NCI-H1105 (cell line): ENCODE measurements at regions not wholly inside any gene's neighbourhood (a gene's known extent, or its start where the extent isn't known, plus 50 kb on each side); places are given as distances from the start of the nearest gene placed in this dataset.

Source experiments
- DNase-seq: peaks from one replicate; lab custom pipeline; 2025; lab: John Stamatoyannopoulos, UW

GRCh38 chr4:41390661-41391060 is 133.9 kb downstream of the UCHL1 start:
- DNase-seq = no peak

DNA sequence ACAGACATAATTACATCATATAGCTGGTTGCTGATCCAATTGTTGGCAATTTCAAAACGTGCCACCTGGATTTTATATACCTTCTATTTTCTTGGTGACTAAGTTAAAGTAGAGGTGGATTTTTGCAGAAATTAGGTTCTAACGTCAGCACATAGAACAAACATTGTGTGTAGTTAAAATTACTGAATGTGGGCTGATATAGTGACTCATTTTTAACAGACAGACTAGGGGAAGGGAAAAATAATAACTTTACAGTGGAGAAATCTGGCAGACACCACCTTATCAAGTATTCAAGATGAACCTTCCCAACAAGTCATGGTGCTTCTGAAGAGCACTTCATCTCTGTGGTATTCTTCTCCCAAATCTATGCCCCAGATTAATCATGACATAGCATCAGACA is 134.5 kb downstream of the UCHL1 start:
- no peak for DNase-seq

GRCh38 chr4:41394481-41394894 is 137.8 kb downstream of the UCHL1 start:
- no peak for DNase-seq

GRCh38 chr4:41396214-41396613 is 139.5 kb downstream of the UCHL1 start:
- no peak for DNase-seq

- DNase-seq = no peak
Observed at GRCh38 chr4:41396869-41397268, 140.1 kb downstream of the UCHL1 start.

- DNase-seq = no peak
Observed at GRCh38 chr4:41399231-41399630, 138.7 kb upstream of the LIMCH1 start.

- DNase-seq = no peak
Observed at GRCh38 chr4:41400296-41400695, 137.7 kb upstream of the LIMCH1 start.

- DNase-seq = no peak
Observed at GRCh38 chr4:41405464-41406112, 132.4 kb upstream of the LIMCH1 start.

DNA sequence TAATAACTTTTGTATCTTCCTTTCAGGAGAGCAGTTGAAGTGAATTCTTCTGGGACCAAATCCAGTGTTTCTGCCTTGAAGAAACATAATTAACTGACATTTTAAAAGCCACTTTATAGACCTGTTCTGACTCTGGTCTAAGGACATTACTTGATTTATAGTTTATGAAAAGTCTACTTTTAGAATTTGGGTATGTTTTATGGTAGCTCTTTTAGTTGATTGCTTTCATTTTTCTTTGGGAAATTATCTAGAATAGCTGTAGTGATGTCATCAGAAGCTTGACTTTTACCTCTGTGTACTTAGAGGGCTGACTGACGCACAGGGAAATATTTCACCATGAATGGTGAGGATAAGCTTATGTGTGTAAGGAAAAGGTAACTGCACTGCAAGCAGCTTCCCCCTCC is 131.8 kb upstream of the LIMCH1 start:
- DNase-seq = no peak

- DNase-seq = no peak
Observed at GRCh38 chr4:41408150-41408549, 129.8 kb upstream of the LIMCH1 start.

DNA sequence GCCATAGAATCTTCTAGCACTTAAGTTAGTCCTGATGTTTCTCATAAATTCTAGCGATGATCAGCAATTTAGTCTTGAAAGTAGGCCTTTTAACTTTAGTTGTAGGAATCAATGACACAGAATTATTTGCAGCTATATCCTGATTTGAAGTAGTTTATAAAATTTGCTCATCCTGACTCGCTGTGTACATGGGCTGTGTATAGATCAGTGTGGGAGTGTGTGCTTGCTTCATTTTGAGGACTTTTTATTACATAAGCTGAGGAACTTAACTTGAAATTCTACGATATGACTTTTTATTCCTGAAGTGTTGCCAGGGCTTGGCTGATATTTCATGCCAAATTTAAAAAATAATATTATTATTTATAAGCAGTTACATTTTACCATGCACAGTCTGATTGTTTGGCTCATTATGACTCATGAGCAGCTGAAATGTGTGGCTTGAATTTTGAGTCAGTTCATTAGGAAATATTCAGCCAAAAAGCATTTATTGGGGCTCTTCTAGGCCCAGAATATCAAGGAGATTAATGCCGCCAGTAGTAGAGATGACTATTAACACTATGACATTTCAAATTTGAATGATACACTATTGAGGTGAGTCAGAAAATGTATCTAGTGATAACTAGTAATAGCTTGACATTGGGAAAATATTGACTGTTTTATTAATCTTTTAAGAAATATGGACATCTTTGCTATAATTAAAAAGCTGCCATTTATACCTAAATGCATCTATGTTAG is 128.9 kb upstream of the LIMCH1 start:
- no peak for DNase-seq

- DNase-seq = no peak
Observed at GRCh38 chr4:41409594-41409895, 128.4 kb upstream of the LIMCH1 start.

DNA sequence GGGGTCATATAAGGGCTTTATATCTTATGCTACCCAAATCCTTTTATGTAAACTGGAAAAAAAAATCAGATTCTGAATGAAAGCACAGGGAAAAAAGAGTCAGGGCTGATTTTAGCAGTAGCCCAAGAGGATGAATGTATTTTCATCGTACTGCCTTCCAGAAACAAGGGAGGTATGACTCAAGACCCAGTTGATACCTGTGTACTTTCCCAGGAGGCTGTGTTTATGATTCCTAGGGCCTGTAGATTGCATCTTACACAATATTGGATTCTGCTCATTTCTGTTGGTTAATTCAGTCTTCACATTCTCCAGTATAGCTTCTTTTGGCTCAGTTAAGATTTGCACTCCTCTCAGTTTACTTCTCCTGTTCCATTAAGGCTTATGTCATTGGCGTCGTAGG is 127.9 kb upstream of the LIMCH1 start:
- DNase-seq = no peak

GRCh38 chr4:41413670-41414411 is 124.1 kb upstream of the LIMCH1 start:
- no peak for DNase-seq

GRCh38 chr4:41414412-41414779 is 123.6 kb upstream of the LIMCH1 start:
- no peak for DNase-seq

GRCh38 chr4:41418444-41418843 is 119.5 kb upstream of the LIMCH1 start:
- no peak for DNase-seq

DNA sequence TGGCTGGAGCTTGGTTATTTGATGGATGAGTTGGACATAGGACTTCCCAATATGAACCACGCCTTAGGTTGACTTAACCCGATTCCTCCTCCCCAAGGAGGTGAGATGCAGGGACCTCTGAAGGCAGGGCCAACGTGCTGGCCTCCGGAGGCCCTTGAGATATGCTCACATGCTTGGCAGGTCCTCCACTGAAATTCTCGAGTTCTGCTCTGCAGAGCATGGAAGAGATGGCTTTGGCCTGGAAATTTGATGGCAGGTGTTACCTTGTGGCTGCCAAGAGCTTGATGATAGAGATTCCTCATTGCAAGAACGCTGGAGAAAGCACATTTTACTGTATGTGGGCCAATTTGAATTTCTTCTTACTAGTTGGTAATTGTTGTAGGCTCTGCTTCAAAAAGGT is 117.4 kb upstream of the LIMCH1 start:
- DNase-seq = no peak

DNA sequence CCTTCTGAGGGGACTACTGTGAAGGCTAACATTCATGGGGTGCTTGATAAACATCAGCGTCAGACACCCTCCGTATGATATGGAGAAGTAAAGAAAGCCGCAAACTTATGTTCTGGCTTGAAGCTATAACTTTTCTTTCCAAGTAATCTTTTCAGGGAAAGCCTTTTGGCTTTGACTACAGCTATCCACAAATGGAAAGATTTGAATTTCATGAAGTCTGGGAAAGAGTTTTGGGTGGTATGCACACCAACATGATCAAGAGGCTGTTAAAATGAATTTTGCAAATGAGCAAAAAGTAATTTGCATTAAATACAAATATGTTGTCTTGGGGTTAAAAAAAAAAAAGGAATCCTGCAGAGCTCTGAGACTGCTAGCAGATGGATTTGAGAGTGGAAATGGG is 114.8 kb upstream of the LIMCH1 start:
- no peak for DNase-seq

- no peak for DNase-seq
Observed at GRCh38 chr4:41424522-41424921, 113.4 kb upstream of the LIMCH1 start.

- DNase-seq = no peak
Observed at GRCh38 chr4:41425650-41426049, 112.3 kb upstream of the LIMCH1 start.

DNA sequence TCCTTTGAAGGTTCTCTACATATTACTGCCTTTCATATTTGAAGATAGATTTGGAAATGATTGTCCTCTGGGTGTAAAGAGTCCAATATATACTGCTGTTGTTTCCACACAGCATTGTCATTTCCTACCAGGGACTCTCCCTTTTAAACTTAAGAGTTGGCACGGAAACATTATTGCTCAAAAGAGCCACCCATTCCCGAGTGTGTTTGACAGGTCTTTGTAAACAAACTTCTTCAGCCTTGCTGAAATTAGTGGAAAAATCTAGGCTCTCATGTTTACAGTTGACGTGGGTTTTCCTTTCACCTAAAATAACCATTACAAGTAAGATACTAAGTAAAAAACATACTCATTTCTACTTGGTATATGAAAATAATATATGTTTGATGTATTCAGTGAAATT is 111.4 kb upstream of the LIMCH1 start:
- DNase-seq = no peak

DNA sequence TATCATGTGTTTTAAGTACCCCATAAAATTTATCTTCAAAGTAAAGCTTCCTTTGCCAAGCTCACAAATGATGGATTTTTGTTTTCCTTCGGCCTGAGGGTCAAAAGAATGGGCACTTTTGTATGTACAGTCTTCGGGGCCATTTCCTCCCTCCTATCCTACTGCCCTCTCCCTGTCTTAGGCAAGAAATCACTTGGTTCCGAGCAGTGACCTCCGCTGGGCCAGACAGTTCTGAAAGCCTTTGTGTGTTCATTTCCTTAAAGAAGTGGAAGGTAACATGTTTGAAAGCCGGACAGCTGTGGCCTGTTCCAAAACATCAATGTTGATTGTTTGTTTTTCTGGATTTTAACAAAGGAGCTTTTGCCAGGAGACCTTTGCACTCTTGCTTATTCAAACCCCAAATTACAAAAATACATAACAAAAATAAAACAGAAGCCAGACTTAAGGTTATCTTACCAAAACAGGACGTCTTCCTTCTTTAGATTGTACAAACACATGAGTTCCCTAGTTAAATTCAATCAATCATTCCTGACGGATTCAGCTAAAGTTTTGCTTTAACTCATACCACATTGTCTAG is 110.6 kb upstream of the LIMCH1 start:
- DNase-seq = no peak

- no peak for DNase-seq
Observed at GRCh38 chr4:41427931-41428600, 109.9 kb upstream of the LIMCH1 start.
